H9 (cell line): ENCODE measurements at regions not wholly inside any gene's neighbourhood (a gene's known extent, or its start where the extent isn't known, plus 50 kb on each side); places are given as distances from the start of the nearest gene placed in this dataset.
"Not testable (repeated sequence)": the region's sequence is repeated elsewhere in the genome, so short reads cannot be mapped to it uniquely, and the experiment has no call there.

ENCODE experiments used
- DNase-seq: peaks from one replicate; pipeline ENCODE4 v3.0.0-alpha.2; 2017
- H2AFZ ChIP-seq: one replicate; pipeline ENCODE4 v1.6.1; 2013; ENCODE audit warnings: mild to moderate bottlenecking, low read length, control low read depth, moderate library complexity
- H2AK5ac ChIP-seq: 2 replicates; pipeline ENCODE4 v1.6.1; 2013; ENCODE audit warnings: low read length, control low read depth, mixed read lengths; ENCODE audit not compliant: insufficient read length
- H2BK120ac ChIP-seq: one replicate; pipeline ENCODE4 v1.6.1; 2013; ENCODE audit warnings: low read depth, mild to moderate bottlenecking, low read length, control low read depth, inconsistent platforms; ENCODE audit not compliant: poor library complexity, severe bottlenecking
- H2BK12ac ChIP-seq: 2 replicates; pipeline ENCODE4 v1.6.1; 2013; ENCODE audit warnings: low read length, control low read depth, mixed read lengths, low read depth; ENCODE audit not compliant: insufficient read length
- H2BK15ac ChIP-seq: 2 replicates; pipeline ENCODE4 v1.6.1; 2013; ENCODE audit warnings: low read depth, low read length, control low read depth
- H2BK20ac ChIP-seq: one replicate; pipeline ENCODE4 v1.6.1; 2013; ENCODE audit warnings: low read depth, mild to moderate bottlenecking, low read length, control low read depth, inconsistent platforms; ENCODE audit not compliant: poor library complexity, severe bottlenecking
- H2BK5ac ChIP-seq: 2 replicates; pipeline ENCODE4 v1.6.1; 2013; ENCODE audit warnings: low read length, control low read depth, mixed read lengths; ENCODE audit not compliant: insufficient read length
- H3K14ac ChIP-seq: 2 replicates; pipeline ENCODE4 v1.6.1; 2013; ENCODE audit warnings: low read length, control low read depth; ENCODE audit not compliant: insufficient read depth
- H3K18ac ChIP-seq: 2 replicates; pipeline ENCODE4 v1.6.1; 2013; ENCODE audit warnings: low read depth, mild to moderate bottlenecking, mixed read lengths, low read length, control low read depth; ENCODE audit not compliant: insufficient read length
- H3K23ac ChIP-seq: 2 replicates; pipeline ENCODE4 v1.6.1; 2013; ENCODE audit warnings: low read length, control low read depth, mixed read lengths, low read depth; ENCODE audit not compliant: insufficient read length
- H3K23me2 ChIP-seq: 2 replicates; pipeline ENCODE4 v1.6.1; 2013; ENCODE audit warnings: low read depth, mild to moderate bottlenecking, mixed read lengths, low read length, control low read depth; ENCODE audit not compliant: insufficient read length, poor library complexity, severe bottlenecking
- H3K27ac ChIP-seq: 2 replicates; pipeline ENCODE4 v1.5.1; 2013; ENCODE audit warnings: low read length, control low read depth, mixed read lengths, low read depth; ENCODE audit not compliant: insufficient read length
- H3K27me3 ChIP-seq: 2 replicates; pipeline ENCODE4 v1.6.1; 2013; ENCODE audit warnings: low read length, control low read depth, inconsistent platforms; ENCODE audit not compliant: insufficient read depth
- H3K4ac ChIP-seq: 2 replicates; pipeline ENCODE4 v1.6.1; 2013; ENCODE audit warnings: low read depth, mild to moderate bottlenecking, control low read depth, inconsistent platforms, low read length, moderate library complexity
- H3K4me1 ChIP-seq: 2 replicates; pipeline ENCODE4 v1.6.1; 2013; ENCODE audit warnings: low read length, control low read depth, inconsistent platforms; ENCODE audit not compliant: insufficient read depth
- H3K4me2 ChIP-seq: 2 replicates; pipeline ENCODE4 v1.6.1; 2013; ENCODE audit warnings: low read length, control low read depth, mixed read lengths; ENCODE audit not compliant: insufficient read length, insufficient read depth
- H3K56ac ChIP-seq: 2 replicates; pipeline ENCODE4 v1.6.1; 2013; ENCODE audit warnings: low read depth, mild to moderate bottlenecking, mixed read lengths, low read length, control low read depth; ENCODE audit not compliant: insufficient read length
- H3K79me1 ChIP-seq: 2 replicates; pipeline ENCODE4 v1.6.1; 2013; ENCODE audit warnings: low read depth, mild to moderate bottlenecking, moderate library complexity, low read length, control low read depth, inconsistent platforms; ENCODE audit not compliant: insufficient read depth, poor library complexity, severe bottlenecking
- H3K79me2 ChIP-seq: 2 replicates; pipeline ENCODE4 v1.6.1; 2013; ENCODE audit warnings: low read length, control low read depth, inconsistent platforms; ENCODE audit not compliant: insufficient read depth
- H3K9ac ChIP-seq: 2 replicates; pipeline ENCODE4 v1.6.1; 2013; ENCODE audit warnings: low read length, control low read depth, mixed read lengths; ENCODE audit not compliant: insufficient read length; ENCODE audit errors: extremely low read depth
- H3K9me3 ChIP-seq: one replicate; pipeline ENCODE4 v1.6.1; 2013; ENCODE audit warnings: low read depth, low read length, inconsistent platforms; ENCODE audit not compliant: control insufficient read depth
- H3T11ph ChIP-seq: one replicate; pipeline ENCODE4 v1.6.1; 2013; ENCODE audit warnings: mild to moderate bottlenecking, low read length, control low read depth, inconsistent platforms
- H4K20me1 ChIP-seq: one replicate; pipeline ENCODE4 v1.6.1; 2013; ENCODE audit not compliant: control insufficient read depth, insufficient read length, insufficient read depth
- H4K5ac ChIP-seq: 2 replicates; pipeline ENCODE4 v1.6.1; 2013; ENCODE audit warnings: low read depth, mild to moderate bottlenecking, mixed read lengths, low read length, control low read depth; ENCODE audit not compliant: insufficient read length
- H4K8ac ChIP-seq: replicated peaks from 2 replicates; pipeline ENCODE4 v1.6.1; 2013; ENCODE audit warnings: low read length, control low read depth, mixed read lengths, low read depth; ENCODE audit not compliant: insufficient read length
- H4K91ac ChIP-seq: 2 replicates; pipeline ENCODE4 v1.6.1; 2013; ENCODE audit warnings: low read depth, mild to moderate bottlenecking, moderate library complexity, mixed read lengths, low read length, control low read depth; ENCODE audit not compliant: insufficient read length
- H3K27ac Mint-ChIP-seq, 3 experiments: 2 replicates in 2 of 3; 3 replicates in 1 of 3; pipeline ENCODE4 v1.8.0; 2020 to 2021; ENCODE audit warnings: mixed read lengths in 3 of 3, mild to moderate bottlenecking in 1 of 3, moderate library complexity in 1 of 3
- H3K27me3 Mint-ChIP-seq: 2 replicates; pipeline ENCODE4 v1.8.0; 2021; ENCODE audit warnings: low read depth, mild to moderate bottlenecking, moderate library complexity, mixed read lengths
- H3K36me3 Mint-ChIP-seq, 3 experiments: 2 replicates in 2 of 3; 3 replicates in 1 of 3; pipeline ENCODE4 v1.8.0; 2020 to 2021; ENCODE audit warnings: low read depth in 3 of 3, mixed read lengths in 3 of 3; ENCODE audit not compliant: insufficient read depth in 1 of 3
- H3K4me1 Mint-ChIP-seq, 2 experiments: 2 replicates each; pipeline ENCODE4 v1.8.0; 2020; ENCODE audit warnings: mixed read lengths in 2 of 2
- H3K4me3 Mint-ChIP-seq, 2 experiments: 2 replicates in 1 of 2; 3 replicates in 1 of 2; pipeline ENCODE4 v1.8.0; 2020 to 2021; ENCODE audit warnings: mild to moderate bottlenecking in 2 of 2, mixed read lengths in 2 of 2, moderate library complexity in 1 of 2
- H3K9me3 Mint-ChIP-seq, 2 experiments: 2 replicates in 1 of 2; 3 replicates in 1 of 2; pipeline ENCODE4 v1.8.0; 2020; ENCODE audit warnings: mild to moderate bottlenecking in 2 of 2, mixed read lengths in 2 of 2, moderate library complexity in 1 of 2
- WGBS: extraction: QIAGEN DNeasy Blood & Tissue Kit; methylation state at CpG from one replicate; pipeline ENCODE4 v1.1.7; 2013; ENCODE audit warnings: missing lambda C conversion rate, low lambda C conversion rate, mixed read lengths; ENCODE audit not compliant: insufficient read length; ENCODE audit errors: extremely low coverage; 5-methylcytosine and 5-hydroxymethylcytosine counted together

DNA sequence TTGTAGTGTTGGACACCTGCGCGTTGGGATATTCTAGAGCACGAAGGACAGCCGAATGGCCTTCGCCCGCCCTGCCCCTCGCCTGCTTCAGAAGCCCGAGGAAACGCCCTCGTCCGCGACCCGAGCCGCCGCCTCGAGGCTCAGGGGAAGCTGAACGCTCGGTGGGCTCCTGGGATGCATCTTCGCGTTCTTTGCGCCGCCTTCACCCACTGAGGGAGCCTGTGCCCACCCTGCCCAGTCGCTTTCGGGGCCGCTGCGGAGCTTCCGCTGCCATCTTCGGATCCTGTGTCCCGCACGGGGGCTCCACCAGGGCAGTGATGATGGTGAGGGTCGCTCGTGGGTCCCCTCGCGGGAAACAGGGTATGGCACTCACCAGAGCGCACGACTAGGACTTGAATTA, 61.8 kb upstream of the NBPF20 start:
- H3K79me2 ChIP-seq, H2BK12ac ChIP-seq, H3K4me2 ChIP-seq, H3K4me1 Mint-ChIP-seq, H3K27me3 Mint-ChIP-seq, H3T11ph ChIP-seq, H2AFZ ChIP-seq, H4K91ac ChIP-seq, H4K8ac ChIP-seq, H2BK15ac ChIP-seq, H2BK120ac ChIP-seq, H4K5ac ChIP-seq, H3K56ac ChIP-seq, H2AK5ac ChIP-seq, H3K27me3 ChIP-seq, DNase-seq, H3K23ac ChIP-seq, H3K9me3 ChIP-seq, H3K9me3 Mint-ChIP-seq, H4K20me1 ChIP-seq, H3K79me1 ChIP-seq, H3K9ac ChIP-seq, H2BK20ac ChIP-seq, H3K27ac Mint-ChIP-seq, H3K18ac ChIP-seq, H3K4me3 Mint-ChIP-seq, H3K27ac ChIP-seq, H3K4ac ChIP-seq, H3K14ac ChIP-seq, H3K36me3 Mint-ChIP-seq, H3K23me2 ChIP-seq, H2BK5ac ChIP-seq, H3K4me1 ChIP-seq: not testable (repeated sequence)
- no CpG with 5 or more reads among the region's 36 CpGs for WGBS

- not testable (repeated sequence) for H2BK15ac ChIP-seq, H3K4me3 Mint-ChIP-seq, H3K56ac ChIP-seq, H2AFZ ChIP-seq, H2BK120ac ChIP-seq, H4K20me1 ChIP-seq, H4K5ac ChIP-seq, H3K36me3 Mint-ChIP-seq, H4K8ac ChIP-seq, H3K4me1 ChIP-seq, DNase-seq, H3K27me3 ChIP-seq, H3K27ac Mint-ChIP-seq, H4K91ac ChIP-seq, H3K14ac ChIP-seq, H2AK5ac ChIP-seq, H3K9me3 Mint-ChIP-seq, H3K79me2 ChIP-seq, H3K4me1 Mint-ChIP-seq, H3K27me3 Mint-ChIP-seq, H3K4ac ChIP-seq, H3T11ph ChIP-seq, H3K79me1 ChIP-seq, H3K23ac ChIP-seq, H3K23me2 ChIP-seq, H2BK20ac ChIP-seq, H3K9ac ChIP-seq, H2BK5ac ChIP-seq, H2BK12ac ChIP-seq, H3K9me3 ChIP-seq, H3K4me2 ChIP-seq, H3K27ac ChIP-seq, H3K18ac ChIP-seq
- no CpG with 5 or more reads among the region's 4 CpGs for WGBS
Observed at GRCh38 chr1:145484257-145484656, 58.9 kb upstream of the NBPF20 start.
